NCI-H1694 (cell line): ENCODE measurements at regions not wholly inside any gene's neighbourhood (a gene's known extent, or its start where the extent isn't known, plus 50 kb on each side); places are given as distances from the start of the nearest gene placed in this dataset.
"Not testable (repeated sequence)": the region's sequence is repeated elsewhere in the genome, so short reads cannot be mapped to it uniquely, and the experiment has no call there.

Source experiments
- DNase-seq: peaks from one replicate; lab custom pipeline; 2025; lab: John Stamatoyannopoulos, UW

DNA sequence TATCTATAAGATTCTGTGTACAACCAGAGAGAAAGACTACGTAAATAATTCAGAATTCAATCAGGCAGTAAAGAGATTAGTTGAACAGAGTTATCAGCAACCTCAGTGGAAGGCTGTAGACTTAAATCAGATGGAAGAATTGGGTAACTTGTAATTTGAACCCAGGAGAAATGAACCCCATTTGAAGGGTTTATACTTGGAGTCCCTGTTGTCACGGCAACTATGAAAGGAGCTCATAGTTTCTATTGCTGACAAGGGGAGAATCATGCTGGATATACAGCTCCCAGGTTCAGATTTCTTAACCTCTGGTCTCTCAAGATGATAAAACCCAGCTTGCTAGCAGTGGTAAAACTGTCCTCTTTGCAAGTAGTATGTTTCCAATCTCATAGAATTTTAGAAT is 54.4 kb upstream of the BMP4 start:
- no peak for DNase-seq

GRCh38 chr14:54023027-54023426 is 66.4 kb upstream of the BMP4 start:
- DNase-seq: no peak

- no peak for DNase-seq
These were observed 69.0 kb upstream of the BMP4 start for GRCh38 chr14:54025661-54026060.

GRCh38 chr14:54026671-54027070 is 70.0 kb upstream of the BMP4 start:
- DNase-seq: no peak

GRCh38 chr14:54030996-54031395 is 74.4 kb upstream of the BMP4 start:
- not testable (repeated sequence) for DNase-seq

DNA sequence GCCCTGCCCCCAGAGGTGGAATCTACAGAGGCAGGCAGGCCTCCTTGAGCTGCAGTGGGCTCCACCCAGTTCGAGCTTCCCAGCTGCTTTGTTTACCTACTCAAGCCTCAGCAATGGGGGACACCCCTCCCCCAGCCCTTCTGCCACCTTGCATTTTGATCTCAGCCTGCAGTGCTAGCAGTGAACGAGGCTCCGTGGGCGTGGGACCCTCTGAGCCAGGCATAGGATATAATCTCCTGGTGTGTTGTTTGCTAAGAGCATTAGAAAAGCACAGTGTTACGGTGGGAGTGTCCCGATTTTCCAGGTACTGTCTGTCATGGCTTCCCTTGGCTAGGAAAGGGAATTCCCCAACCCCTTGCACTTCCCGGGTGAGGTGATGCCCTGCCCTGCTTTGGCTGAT is 76.7 kb upstream of the BMP4 start:
- not testable (repeated sequence) for DNase-seq

DNA sequence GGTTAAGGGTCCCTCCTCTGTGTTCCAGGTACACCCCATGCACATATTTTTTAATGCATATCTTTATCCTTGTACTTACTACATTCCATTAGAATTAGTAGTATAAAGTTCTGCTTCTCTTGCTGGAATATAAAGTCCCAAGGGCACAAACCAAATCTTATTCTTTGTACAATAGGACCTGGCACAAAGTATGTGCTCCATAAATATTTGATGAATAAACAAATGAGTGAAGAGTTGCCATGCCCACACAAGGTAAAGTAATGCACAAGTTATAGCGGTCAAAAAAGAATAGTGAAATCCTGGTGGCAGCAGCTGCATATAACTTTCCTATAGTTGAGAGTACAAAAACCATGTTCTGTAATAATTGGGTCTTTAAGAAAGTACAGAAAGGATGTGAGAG is 82.1 kb upstream of the BMP4 start:
- DNase-seq: no peak

DNA sequence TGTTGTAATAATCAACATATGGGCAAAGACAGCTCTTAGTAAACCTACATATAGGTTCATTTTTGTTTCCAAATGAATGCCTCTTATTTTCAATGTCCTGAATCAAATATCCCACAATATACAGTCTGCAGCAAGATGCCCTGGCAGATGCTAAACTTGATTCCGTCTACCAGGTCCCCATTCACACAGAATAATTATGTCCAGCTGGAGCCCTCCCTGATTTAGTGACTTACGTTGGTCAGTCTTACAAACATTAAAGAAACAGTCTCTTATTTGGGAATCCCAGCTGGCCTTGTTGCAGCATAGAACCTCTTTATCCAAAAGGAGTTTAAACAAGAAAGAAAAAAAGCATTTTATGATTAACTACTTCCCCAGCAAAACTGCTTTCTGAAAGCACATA is 82.7 kb upstream of the BMP4 start:
- DNase-seq: no peak

DNA sequence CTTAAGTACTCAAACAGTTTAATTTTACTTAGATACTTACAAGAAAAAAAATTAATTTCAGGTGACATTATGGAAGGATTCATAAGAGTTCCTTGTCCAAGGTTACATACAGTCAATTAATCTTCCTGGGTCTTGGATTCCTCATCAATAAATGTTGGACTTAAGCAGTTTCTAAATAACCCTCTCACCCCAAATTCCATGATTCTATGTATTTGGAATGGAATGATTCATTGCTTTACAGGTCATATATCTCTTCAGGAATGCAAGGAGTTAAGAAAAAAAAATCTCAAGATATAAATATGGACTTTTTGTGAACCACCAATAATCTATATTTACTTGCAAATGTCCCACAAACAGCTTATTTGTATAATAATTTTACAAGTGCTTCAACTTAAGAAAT is 84.2 kb upstream of the BMP4 start:
- no peak for DNase-seq

- no peak for DNase-seq
These were observed 89.6 kb upstream of the BMP4 start for GRCh38 chr14:54046250-54046649.

DNA sequence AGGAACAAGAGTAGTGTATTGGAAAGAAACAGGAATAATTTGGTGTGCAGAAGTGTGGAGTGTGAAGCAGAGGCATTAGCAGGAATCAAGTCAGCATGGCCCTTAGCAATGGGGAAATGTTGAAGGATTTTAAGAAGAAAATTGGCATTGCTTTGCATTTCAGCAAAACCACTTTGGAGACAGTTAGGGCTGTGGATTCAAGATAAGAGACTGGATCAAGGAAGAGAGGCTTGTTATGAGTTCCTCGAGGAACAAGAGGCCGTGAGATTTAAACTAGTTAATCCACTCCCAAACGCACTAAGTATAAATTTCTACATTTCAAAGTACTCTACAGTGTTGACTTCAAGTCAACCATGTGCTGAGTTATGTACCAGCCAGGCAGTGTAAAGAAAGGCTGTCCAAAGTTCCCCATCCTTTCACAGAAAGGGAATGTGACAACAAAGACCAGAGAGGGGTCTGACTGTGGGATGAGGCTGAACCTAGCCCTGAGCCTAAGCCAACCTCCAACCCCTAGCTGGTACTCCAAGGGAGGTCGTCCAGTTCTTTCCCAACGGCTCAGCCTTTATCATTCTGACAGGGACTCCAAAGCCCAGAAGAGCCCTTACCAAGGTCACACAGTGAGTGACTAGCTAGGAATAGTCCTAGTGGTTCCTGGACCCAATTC is 91.2 kb upstream of the BMP4 start:
- DNase-seq: no peak

DNA sequence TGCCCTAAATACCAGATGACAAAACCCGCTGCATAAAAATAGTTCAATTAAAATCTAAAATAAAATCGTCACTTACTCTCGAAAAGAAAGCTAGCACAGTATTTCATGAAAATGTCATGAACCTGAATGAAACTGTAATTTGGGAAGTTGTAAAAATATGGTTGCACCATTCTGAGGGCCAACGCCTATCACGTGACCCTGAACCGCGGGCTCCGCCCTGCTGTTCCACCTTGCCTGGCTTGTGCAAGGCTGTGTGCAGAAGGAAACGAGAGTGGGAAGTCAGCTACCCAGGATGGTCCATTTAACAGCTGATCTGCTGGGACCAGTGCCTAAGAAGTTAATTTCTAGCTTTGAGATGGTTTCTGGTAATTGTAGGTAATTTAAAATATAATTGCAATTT is 91.7 kb upstream of the BMP4 start:
- DNase-seq: no peak

DNA sequence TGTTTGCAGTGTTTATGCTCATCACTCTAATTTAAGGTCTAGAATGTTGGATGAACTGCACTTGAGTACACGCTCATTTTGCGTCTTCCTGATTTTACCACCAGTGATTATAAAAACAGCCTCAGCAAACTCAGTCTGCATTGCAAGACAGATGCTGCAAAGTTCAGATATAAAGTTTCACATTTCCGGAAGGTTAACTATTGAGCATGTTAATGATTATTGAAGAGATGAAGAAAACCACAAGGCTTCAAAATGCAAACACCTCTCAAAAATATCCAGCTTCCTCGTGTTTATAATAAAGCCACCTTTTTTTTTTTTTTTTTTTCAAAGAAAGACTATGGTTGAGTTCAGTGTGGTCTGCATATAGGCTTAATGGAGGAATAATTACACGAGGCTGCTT is 92.1 kb upstream of the BMP4 start:
- no peak for DNase-seq

GRCh38 chr14:54050759-54051158 is 94.1 kb upstream of the BMP4 start:
- no peak for DNase-seq

GRCh38 chr14:54052696-54053385 is 96.2 kb upstream of the BMP4 start:
- no peak for DNase-seq

GRCh38 chr14:54053386-54053745 is 96.7 kb upstream of the BMP4 start:
- no peak for DNase-seq

- no peak for DNase-seq
These were observed 101.9 kb upstream of the BMP4 start for GRCh38 chr14:54058505-54058904.

DNA sequence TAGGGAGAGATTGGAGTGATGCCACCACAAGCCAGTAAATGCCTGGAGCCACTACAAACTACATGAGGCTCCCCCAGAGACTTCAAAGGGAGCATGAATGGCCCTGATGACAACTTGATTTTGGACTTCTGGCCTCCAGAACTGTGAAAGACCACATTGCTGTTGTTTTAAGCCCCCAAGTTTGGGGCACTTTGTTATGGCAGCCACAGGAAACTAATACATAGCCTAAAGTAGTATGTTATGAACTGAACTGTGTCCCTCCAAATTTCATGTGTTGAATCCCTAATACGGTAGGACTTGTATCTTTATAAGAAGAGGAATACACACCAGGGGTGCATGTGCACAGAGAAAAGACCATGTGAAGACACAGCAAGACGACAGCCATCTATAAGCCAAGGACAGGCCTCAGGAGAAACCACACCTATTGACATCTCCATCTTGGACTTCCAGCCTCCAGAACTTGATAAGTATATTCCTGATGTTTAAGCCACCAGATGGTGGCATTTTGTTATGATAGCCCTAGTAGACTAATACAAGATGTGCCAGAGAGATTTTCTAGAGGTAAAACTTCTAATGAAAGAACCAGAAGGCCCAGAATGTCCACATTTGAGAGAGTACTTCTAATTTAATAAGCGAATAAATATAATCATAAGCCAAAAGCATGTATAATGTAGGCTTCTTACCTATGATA is 127.1 kb upstream of the BMP4 start:
- DNase-seq: no peak

DNA sequence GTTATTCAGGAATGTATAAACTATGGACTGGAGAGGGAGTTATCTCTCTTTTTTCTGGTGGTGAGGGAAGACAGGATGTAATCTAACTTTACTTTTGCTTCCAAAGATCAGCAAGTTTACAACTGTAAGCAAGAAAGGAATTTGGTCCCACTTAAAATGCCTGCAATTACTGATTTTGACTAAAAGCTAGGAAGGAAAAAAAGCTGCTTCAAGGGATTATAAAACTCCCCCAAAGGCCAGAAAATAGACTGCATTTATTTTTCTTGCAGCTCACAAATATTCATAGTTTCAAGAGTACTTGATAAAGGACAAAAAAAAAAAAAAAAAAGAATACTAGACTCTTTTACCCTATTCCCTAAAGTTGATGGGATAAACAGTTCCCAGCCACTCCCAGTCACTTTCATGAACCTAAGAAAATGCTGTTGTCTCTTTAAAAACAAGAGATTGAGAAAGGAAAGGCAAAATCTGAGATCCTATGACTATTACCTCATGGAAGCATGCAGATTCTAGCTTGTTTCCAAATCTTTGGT is 128.7 kb upstream of the BMP4 start:
- DNase-seq: no peak

DNA sequence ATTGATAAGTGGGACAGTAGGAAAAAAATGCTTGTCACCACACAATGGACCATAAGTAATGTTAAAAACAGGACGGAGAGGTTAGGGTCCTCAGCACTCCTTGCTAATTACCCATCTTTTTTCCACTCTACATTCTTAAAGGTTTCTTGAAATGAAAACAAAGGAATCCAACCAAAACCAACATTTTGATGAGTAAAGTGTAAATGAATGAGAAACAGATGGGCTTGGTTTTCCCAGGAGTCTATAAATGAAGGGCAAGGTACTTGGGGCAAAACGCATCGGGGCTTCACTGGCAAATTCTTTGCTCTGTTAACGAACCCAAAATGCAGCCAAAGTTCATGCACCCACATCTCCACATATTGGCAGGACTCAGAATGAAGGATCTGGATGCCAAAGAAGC is 129.2 kb upstream of the BMP4 start:
- DNase-seq: no peak

DNA sequence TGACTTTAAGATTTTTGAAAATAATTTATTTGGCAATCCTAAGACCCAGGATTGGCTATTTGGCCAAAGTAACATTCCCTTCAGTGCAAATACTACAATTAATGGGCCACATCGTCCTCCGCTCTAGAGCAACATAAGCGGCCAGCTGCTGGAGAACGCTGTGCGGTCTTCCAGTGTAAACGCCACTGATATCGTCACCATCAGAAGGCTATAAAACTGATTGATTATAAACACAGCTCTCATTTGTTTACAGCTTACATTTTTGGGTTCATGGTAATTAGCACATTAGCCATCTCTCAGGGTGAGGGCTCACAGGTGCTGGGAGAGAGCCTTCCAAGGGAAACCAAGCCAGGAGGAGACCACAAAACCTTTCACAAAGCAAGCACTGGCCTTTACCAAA is 130.1 kb upstream of the BMP4 start:
- DNase-seq: no peak

GRCh38 chr14:54087376-54087775 is 130.8 kb upstream of the BMP4 start:
- DNase-seq: no peak

- DNase-seq: no peak
These were observed 131.6 kb upstream of the BMP4 start for GRCh38 chr14:54088271-54088670.
